K562 (cell line): ENCODE measurements at regions not wholly inside any gene's neighbourhood (a gene's known extent, or its start where the extent isn't known, plus 50 kb on each side); places are given as distances from the start of the nearest gene placed in this dataset.

Experiments
- ATAC-seq: fragments of 200-7000 bp; cut with Tn5 transposase; 3 replicates; pipeline ENCODE4 v1.9.1; 2020; ENCODE audit warnings: moderate library complexity
- BruUV-seq: library from RNA; stranded (reverse); fragments of 400-500 nt; replicated peaks from 2 replicates; lab custom pipeline; 2021; lab: Mats Ljungman, UMichigan
- CTCF ChIA-PET: fragments of 300-600 bp; formaldehyde crosslinking; extraction: SDS; loops from one replicate; lab custom pipeline; 2021; ENCODE audit warnings: low intra/inter-chr PET ratio; lab: Yijun Ruan, JAX
- POLR2A ChIA-PET: fragments of 300-600, 350-650 bp; sonication (Branson Sonifier 250); formaldehyde crosslinking; extraction: SDS; loops from one replicate; lab custom pipeline; 2021; ENCODE audit warnings: antibody characterized with exemption, inconsistent platforms; lab: Yijun Ruan, JAX
- DNase-seq, 4 experiments: peaks; one replicate each; pipeline versions ENCODE4 v3.0.0 to v3.0.0-alpha.2; 2011 to 2018; ENCODE audit warnings: low spot score in 3 of 4, mixed read lengths in 3 of 4; ENCODE audit errors: extremely low read depth in 1 of 4
- FAIRE-seq: peaks from 2 replicates; lab custom pipeline; 2011; peaks lifted over from hg19 to GRCh38; lab: Jason Lieb, UNC
- H2AFZ ChIP-seq: 2 replicates; pipeline ENCODE4 v1.6.0; 2011; ENCODE audit warnings: low read depth, low read length, control low read depth, inconsistent platforms
- H3K27ac ChIP-seq: fragments of 200-600 bp; 3 replicates; pipeline ENCODE4 v1.8.0; 2011; ENCODE audit warnings: low read depth, mild to moderate bottlenecking, control low read depth, inconsistent platforms, low read length, moderate library complexity, mixed read lengths; ENCODE audit errors: extremely low read depth
- H3K27me3 ChIP-seq, 2 experiments: fragments of 300-600 bp in 1 of 2; 2 replicates in 1 of 2; 3 replicates in 1 of 2; pipeline versions ENCODE4 v1.6.0 to v1.8.0; 2011; ENCODE audit warnings: inconsistent platforms in 2 of 2, low read length in 2 of 2, mild to moderate bottlenecking in 1 of 2, mixed read lengths in 1 of 2, moderate library complexity in 1 of 2; ENCODE audit not compliant: control insufficient read depth in 2 of 2, insufficient read depth in 2 of 2
- H3K36me3 ChIP-seq: fragments of 300-600 bp; 3 replicates; pipeline ENCODE4 v1.8.0; 2011; ENCODE audit warnings: mild to moderate bottlenecking, low read length, inconsistent platforms; ENCODE audit not compliant: control insufficient read depth, insufficient read depth
- H3K4me1 ChIP-seq, 2 experiments: fragments of 200-600 bp in 1 of 2; replicated peaks in 1 of 2; 2 replicates in 1 of 2; 3 replicates in 1 of 2; pipeline versions ENCODE4 v1.5.1 to v1.8.0; 2011; ENCODE audit warnings: inconsistent platforms in 2 of 2, low read length in 2 of 2, mild to moderate bottlenecking in 1 of 2, mixed read lengths in 1 of 2, moderate library complexity in 1 of 2; ENCODE audit not compliant: control insufficient read depth in 2 of 2, insufficient read depth in 2 of 2
- H3K4me2 ChIP-seq: 2 replicates; pipeline ENCODE4 v1.6.1; 2011; ENCODE audit warnings: low read length, control low read depth, inconsistent platforms, mixed read lengths; ENCODE audit not compliant: insufficient read depth
- H3K4me3 ChIP-seq: fragments of 200-600 bp; sonication (generic), shearing (Covaris generic); 2 replicates; pipeline ENCODE4 v1.5.1; 2016; ENCODE audit warnings: control low read depth, inconsistent platforms
- H3K79me2 ChIP-seq: fragments of 200-600 bp; 3 replicates; pipeline ENCODE4 v1.8.0; 2011; ENCODE audit warnings: low read length, inconsistent platforms; ENCODE audit not compliant: control insufficient read depth, insufficient read depth
- H3K9ac ChIP-seq, 2 experiments: 2 replicates each; pipeline versions ENCODE4 v1.6.0 to v1.6.1; 2011; ENCODE audit warnings: low read depth in 2 of 2, low read length in 2 of 2, control low read depth in 1 of 2, inconsistent platforms in 1 of 2, mild to moderate bottlenecking in 1 of 2, mixed read lengths in 1 of 2; ENCODE audit not compliant: insufficient read depth in 1 of 2
- H3K9me1 ChIP-seq: one replicate; pipeline ENCODE4 v1.6.0; 2011; ENCODE audit warnings: inconsistent platforms, mild to moderate bottlenecking, low read length, moderate library complexity; ENCODE audit not compliant: control insufficient read depth, insufficient read depth
- H3K9me3 ChIP-seq: replicated peaks from 2 replicates; pipeline ENCODE4 v1.5.1; 2011; ENCODE audit warnings: low read depth, low read length, inconsistent platforms; ENCODE audit not compliant: control insufficient read depth, insufficient read depth
- H4K20me1 ChIP-seq: replicated peaks from 2 replicates; pipeline ENCODE4 v1.6.1; 2011; ENCODE audit warnings: low read length, inconsistent platforms, mixed read lengths; ENCODE audit not compliant: control insufficient read depth, insufficient read depth
- EWSR1 ChIP-seq: fragments of 450-650 bp; IDR thresholded peaks from 2 replicates; pipeline ENCODE4 v1.6.1; 2018; ENCODE audit warnings: borderline replicate concordance, mild to moderate bottlenecking, low read depth, moderate library complexity; ENCODE audit not compliant: partially characterized antibody
- PHB2 ChIP-seq: fragments of 450-650 bp; IDR thresholded peaks from 2 replicates; pipeline ENCODE4 v1.6.1; 2017; ENCODE audit warnings: low read depth
- PRMT5 ChIP-seq: sonication (generic); formaldehyde crosslinking; IDR thresholded peaks from 2 replicates; pipeline ENCODE4 v1.5.0; 2020; ENCODE audit warnings: missing genetic modification reagents
- STAG1 ChIP-seq: sonication (generic); formaldehyde crosslinking; IDR thresholded peaks from 2 replicates; pipeline ENCODE4 v1.5.0; 2020; ENCODE audit warnings: missing genetic modification reagents, borderline replicate concordance
- STAT5A ChIP-seq: IDR thresholded peaks from 2 replicates; pipeline ENCODE4 v1.6.1; 2012; ENCODE audit warnings: low read length, inconsistent platforms, borderline replicate concordance
- TEAD2 ChIP-seq: fragments of 450-650 bp; IDR thresholded peaks from 2 replicates; pipeline ENCODE4 v1.6.1; 2016; ENCODE audit warnings: missing genetic modification characterization, control low read depth, missing compliant biosample characterization
- XRCC4 ChIP-seq: IDR thresholded peaks from one replicate; pipeline ENCODE4 v1.6.1; 2011; ENCODE audit not compliant: insufficient read depth, insufficient read length; ENCODE audit errors: extremely low read depth
- WGBS: fragments of 100-300 bp; shearing (Covaris generic); methylation state at CpG from one replicate; pipeline ENCODE4 v1.1.6; 2016; ENCODE audit warnings: low coverage, mixed read lengths; ENCODE audit not compliant: insufficient coverage; ENCODE audit errors: missing lambda C conversion rate; 5-methylcytosine and 5-hydroxymethylcytosine counted together
- in situ Hi-C: fragments of 300-500 bp; cut with MboI; formaldehyde crosslinking; loops from 4 replicates; pipeline ENCODE4 v1.15.0; 2018; ENCODE audit warnings: inconsistent platforms, mixed read lengths
- intact Hi-C: fragments of 100-400 bp; cut with micrococcal nuclease; formaldehyde crosslinking; loops from 2 replicates; pipeline ENCODE4 v1.14.2; 2022
- TF ChIP-seq, protein P1 (sequence below): fragments of 450-650 bp; formaldehyde crosslinking; IDR thresholded peaks from 2 replicates; pipeline ENCODE4 v1.4.0; 2022; ENCODE audit warnings: missing genetic modification characterization
- TF ChIP-seq, protein P2 (sequence below): sonication (generic); formaldehyde crosslinking; IDR thresholded peaks from 2 replicates; pipeline ENCODE4 v1.8.0; 2023; ENCODE audit warnings: missing genetic modification reagents, mild to moderate bottlenecking, borderline replicate concordance

DNA sequence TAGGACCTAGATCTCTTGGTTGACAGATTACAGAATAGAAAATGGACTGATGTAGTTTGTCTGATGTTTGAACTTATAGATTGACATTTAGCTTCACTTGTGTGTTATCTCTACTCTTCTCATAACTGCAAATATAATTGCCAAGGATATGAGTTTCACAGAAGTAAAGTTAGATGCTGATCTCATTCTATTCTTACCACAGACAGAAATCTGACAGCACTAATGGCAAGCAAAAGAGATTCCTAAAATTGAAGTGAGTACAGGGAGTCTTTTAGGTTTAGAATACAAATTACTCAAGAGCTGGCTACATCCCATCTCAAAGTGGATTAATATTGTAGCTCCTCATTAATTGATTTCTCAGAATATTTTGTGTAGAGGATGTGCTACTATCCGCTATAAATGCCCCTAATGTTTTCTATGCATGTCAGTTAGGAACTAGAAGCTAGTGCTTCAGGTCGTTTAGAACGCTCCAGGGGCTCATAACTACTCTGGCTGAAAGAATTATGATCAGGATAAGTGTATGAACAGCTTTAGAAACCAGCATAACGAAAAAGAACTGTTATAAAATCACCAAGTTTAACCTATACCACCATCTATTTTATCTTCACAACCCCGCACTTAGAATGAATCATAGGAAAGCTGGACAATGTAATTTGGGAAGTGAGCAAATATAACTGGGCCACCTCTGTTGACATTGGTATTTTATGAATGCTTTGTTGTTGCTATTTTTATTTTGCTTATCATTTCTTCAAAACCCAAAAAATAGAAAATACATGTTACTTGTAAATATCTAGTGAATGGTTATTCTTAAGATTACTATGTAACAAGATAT lies 378.8 kb upstream of the REG3G start:
- FAIRE-seq (no peak), ATAC-seq (no peak), DNase-seq (no peak)
- no peak overlapping the region for H3K4me3 ChIP-seq
- no peaks in the 10 kb centered on the region for H3K36me3 ChIP-seq
- in situ Hi-C loops, result no loop called here
- no peaks in the 10 kb centered on the region for H3K79me2 ChIP-seq
- no peak overlapping the region for H2AFZ ChIP-seq
- no peaks in the 10 kb centered on the region for H3K4me1 ChIP-seq
- ChIA-PET POLR2A (no interaction called here), CTCF (no interaction called here)
- 0% methylated on average over 5 of the region's 5 CpGs for WGBS
- no peak for TF ChIP-seq PHB2
- intact Hi-C loops, result no loop called here
- no peaks in the 10 kb centered on the region for H3K27me3 ChIP-seq
- no TSS peak for BruUV-seq
- H3K27ac ChIP-seq, result no peak overlapping the region
- H4K20me1 ChIP-seq, result no peaks in the 10 kb centered on the region
- no peaks in the 10 kb centered on the region for H3K9me1 ChIP-seq
- no peaks in the 10 kb centered on the region for H3K9me3 ChIP-seq
- H3K9ac ChIP-seq, result no peak overlapping the region
- no peak overlapping the region for H3K4me2 ChIP-seq

DNA sequence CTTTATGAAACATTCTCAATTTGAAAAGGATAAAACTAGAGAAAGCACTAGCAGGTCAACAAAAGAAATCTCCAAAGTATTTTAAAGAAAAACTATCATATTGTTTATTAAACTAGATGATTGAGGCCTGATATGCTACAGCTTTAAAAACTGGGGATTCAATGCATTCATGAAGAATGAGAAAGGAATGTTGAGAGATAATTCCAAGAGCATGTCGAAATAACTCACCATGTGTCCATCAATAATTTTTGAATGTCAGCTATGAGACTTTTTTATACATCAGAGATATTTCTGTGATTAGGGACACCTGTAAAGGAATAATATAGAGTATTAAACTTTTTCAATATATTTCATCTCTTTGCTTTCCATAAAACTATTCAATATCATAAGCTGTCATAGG lies 376.9 kb upstream of the REG3G start:
- H3K36me3 ChIP-seq, result no peaks in the 10 kb centered on the region
- FAIRE-seq, result no peak
- H3K4me1 ChIP-seq, result no peaks in the 10 kb centered on the region
- H3K79me2 ChIP-seq, result no peaks in the 10 kb centered on the region
- intact Hi-C loops (no loop called here), in situ Hi-C loops (no loop called here)
- H3K9ac ChIP-seq, result no peak overlapping the region
- H3K4me3 ChIP-seq, result no peak overlapping the region
- no peaks in the 10 kb centered on the region for H3K9me1 ChIP-seq
- no peaks in the 10 kb centered on the region for H3K9me3 ChIP-seq
- BruUV-seq, result no TSS peak
- no peak for DNase-seq
- ATAC-seq, result no peak
- no peak overlapping the region for H3K4me2 ChIP-seq
- no peaks in the 10 kb centered on the region for H3K27me3 ChIP-seq
- H2AFZ ChIP-seq, result no peak overlapping the region
- ChIA-PET CTCF (no interaction called here), POLR2A (no interaction called here)
- no peak overlapping the region for H3K27ac ChIP-seq
- 0% methylated on average over 1 of the region's 1 CpG for WGBS
- no peaks in the 10 kb centered on the region for H4K20me1 ChIP-seq
- TF ChIP-seq, protein P1, sequence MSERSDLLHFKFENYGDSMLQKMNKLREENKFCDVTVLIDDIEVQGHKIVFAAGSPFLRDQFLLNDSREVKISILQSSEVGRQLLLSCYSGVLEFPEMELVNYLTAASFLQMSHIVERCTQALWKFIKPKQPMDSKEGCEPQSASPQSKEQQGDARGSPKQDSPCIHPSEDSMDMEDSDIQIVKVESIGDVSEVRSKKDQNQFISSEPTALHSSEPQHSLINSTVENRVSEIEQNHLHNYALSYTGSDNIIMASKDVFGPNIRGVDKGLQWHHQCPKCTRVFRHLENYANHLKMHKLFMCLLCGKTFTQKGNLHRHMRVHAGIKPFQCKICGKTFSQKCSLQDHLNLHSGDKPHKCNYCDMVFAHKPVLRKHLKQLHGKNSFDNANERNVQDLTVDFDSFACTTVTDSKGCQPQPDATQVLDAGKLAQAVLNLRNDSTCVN (CRISPR knock-in tag), result no peak
- no peak for TF ChIP-seq STAT5A
- TF ChIP-seq TEAD2, result no peak
- TF ChIP-seq STAG1 (CRISPR knock-in tag), result no peak
- TF ChIP-seq EWSR1, result no peak
- TF ChIP-seq PRMT5 (CRISPR knock-in tag), result no peak
- TF ChIP-seq XRCC4, result no peak
- TF ChIP-seq, protein P2, sequence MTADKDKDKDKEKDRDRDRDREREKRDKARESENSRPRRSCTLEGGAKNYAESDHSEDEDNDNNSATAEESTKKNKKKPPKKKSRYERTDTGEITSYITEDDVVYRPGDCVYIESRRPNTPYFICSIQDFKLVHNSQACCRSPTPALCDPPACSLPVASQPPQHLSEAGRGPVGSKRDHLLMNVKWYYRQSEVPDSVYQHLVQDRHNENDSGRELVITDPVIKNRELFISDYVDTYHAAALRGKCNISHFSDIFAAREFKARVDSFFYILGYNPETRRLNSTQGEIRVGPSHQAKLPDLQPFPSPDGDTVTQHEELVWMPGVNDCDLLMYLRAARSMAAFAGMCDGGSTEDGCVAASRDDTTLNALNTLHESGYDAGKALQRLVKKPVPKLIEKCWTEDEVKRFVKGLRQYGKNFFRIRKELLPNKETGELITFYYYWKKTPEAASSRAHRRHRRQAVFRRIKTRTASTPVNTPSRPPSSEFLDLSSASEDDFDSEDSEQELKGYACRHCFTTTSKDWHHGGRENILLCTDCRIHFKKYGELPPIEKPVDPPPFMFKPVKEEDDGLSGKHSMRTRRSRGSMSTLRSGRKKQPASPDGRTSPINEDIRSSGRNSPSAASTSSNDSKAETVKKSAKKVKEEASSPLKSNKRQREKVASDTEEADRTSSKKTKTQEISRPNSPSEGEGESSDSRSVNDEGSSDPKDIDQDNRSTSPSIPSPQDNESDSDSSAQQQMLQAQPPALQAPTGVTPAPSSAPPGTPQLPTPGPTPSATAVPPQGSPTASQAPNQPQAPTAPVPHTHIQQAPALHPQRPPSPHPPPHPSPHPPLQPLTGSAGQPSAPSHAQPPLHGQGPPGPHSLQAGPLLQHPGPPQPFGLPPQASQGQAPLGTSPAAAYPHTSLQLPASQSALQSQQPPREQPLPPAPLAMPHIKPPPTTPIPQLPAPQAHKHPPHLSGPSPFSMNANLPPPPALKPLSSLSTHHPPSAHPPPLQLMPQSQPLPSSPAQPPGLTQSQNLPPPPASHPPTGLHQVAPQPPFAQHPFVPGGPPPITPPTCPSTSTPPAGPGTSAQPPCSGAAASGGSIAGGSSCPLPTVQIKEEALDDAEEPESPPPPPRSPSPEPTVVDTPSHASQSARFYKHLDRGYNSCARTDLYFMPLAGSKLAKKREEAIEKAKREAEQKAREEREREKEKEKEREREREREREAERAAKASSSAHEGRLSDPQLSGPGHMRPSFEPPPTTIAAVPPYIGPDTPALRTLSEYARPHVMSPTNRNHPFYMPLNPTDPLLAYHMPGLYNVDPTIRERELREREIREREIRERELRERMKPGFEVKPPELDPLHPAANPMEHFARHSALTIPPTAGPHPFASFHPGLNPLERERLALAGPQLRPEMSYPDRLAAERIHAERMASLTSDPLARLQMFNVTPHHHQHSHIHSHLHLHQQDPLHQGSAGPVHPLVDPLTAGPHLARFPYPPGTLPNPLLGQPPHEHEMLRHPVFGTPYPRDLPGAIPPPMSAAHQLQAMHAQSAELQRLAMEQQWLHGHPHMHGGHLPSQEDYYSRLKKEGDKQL (CRISPR knock-in tag), result no peak
